ENCODE measurements at regions not wholly inside any gene's neighbourhood (a gene's known extent, or its start where the extent isn't known, plus 50 kb on each side); places are given as distances from the start of the nearest gene placed in this dataset.
"Not testable (repeated sequence)": the region's sequence is repeated elsewhere in the genome, so short reads cannot be mapped to it uniquely, and the experiment has no call there.

GRCh38 chr1:87989346-87989745 lies 660.7 kb downstream of the LMO4 start:
- peak; percentile 8 for TF ChIP-seq CTCF (conservative IDR thresholded peaks at IDR 0.05; ENCODE audit: low read depth, low read length)
- no peak for DNase-seq (ENCODE audit: low read depth)
- no peak overlapping the region for H3K4me3 ChIP-seq (ENCODE audit: low read depth, low read length)

GRCh38 chr1:87992536-87992935 lies 663.9 kb downstream of the LMO4 start:
- not testable (repeated sequence) for DNase-seq (ENCODE audit: low read depth); H3K4me3 ChIP-seq (ENCODE audit: low read depth, low read length)

- no peak overlapping the region for H3K4me3 ChIP-seq (ENCODE audit: low read depth, low read length)
- TF ChIP-seq CTCF (conservative IDR thresholded peaks at IDR 0.05; ENCODE audit: low read depth, low read length) = no peak
- DNase-seq (ENCODE audit: low read depth) = no peak
Measured at GRCh38 chr1:87993051-87993450, 664.4 kb downstream of the LMO4 start.

- H3K4me3 ChIP-seq (ENCODE audit: low read depth, low read length) = no peak overlapping the region
- TF ChIP-seq CTCF (conservative IDR thresholded peaks at IDR 0.05; ENCODE audit: low read depth, low read length) = no peak
- no peak for DNase-seq (ENCODE audit: low read depth)
Measured at GRCh38 chr1:87999852-88000251, 671.2 kb downstream of the LMO4 start.

GRCh38 chr1:88001460-88001859 lies 672.8 kb downstream of the LMO4 start:
- DNase-seq (ENCODE audit: low read depth) = peak; percentile 43
- H3K4me3 ChIP-seq (ENCODE audit: low read depth, low read length) = no peak overlapping the region
- no peak for TF ChIP-seq CTCF (conservative IDR thresholded peaks at IDR 0.05; ENCODE audit: low read depth, low read length)

- no peak for TF ChIP-seq CTCF (conservative IDR thresholded peaks at IDR 0.05; ENCODE audit: low read depth, low read length)
- H3K4me3 ChIP-seq (ENCODE audit: low read depth, low read length) = no peak overlapping the region
- no peak for DNase-seq (ENCODE audit: low read depth)
Measured at GRCh38 chr1:88003255-88003654, 674.6 kb downstream of the LMO4 start.

- peak; percentile 28 for TF ChIP-seq CTCF (conservative IDR thresholded peaks at IDR 0.05; ENCODE audit: low read depth, low read length)
- no peak for DNase-seq (ENCODE audit: low read depth)
- no peak overlapping the region for H3K4me3 ChIP-seq (ENCODE audit: low read depth, low read length)
Measured at GRCh38 chr1:88009916-88010315, 674.2 kb upstream of the PKN2 start.

GRCh38 chr1:88013485-88013884 lies 670.6 kb upstream of the PKN2 start:
- no peak for DNase-seq (ENCODE audit: low read depth)
- no peak overlapping the region for H3K4me3 ChIP-seq (ENCODE audit: low read depth, low read length)
- no peak for TF ChIP-seq CTCF (conservative IDR thresholded peaks at IDR 0.05; ENCODE audit: low read depth, low read length)
